ENCODE measurements at regions not wholly inside any gene's neighbourhood (a gene's known extent, or its start where the extent isn't known, plus 50 kb on each side); places are given as distances from the start of the nearest gene placed in this dataset.

DNA sequence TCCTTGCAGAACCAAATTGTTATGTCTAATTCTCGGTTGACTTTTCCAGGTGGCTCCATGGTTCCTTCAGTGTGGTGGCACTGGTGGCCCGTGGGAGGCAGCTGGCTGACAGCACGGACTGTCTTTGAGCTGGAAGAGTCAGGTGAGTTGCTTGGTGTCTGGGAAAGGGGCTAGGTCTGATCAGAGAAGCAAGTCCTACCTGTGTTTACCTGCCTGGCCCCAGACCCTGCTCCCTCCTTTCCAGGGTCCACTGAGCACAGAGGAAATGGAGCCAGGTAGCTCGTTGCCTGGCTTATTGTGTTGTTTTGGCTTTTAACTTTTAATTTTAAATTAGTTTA, 111.8 kb downstream of the BANF2 start:
- no peak for TF ChIP-seq POLR2AphosphoS5 (IDR thresholded peaks at IDR 0.05; ENCODE audit: low read depth, low read length)
- TF ChIP-seq, protein P1, sequence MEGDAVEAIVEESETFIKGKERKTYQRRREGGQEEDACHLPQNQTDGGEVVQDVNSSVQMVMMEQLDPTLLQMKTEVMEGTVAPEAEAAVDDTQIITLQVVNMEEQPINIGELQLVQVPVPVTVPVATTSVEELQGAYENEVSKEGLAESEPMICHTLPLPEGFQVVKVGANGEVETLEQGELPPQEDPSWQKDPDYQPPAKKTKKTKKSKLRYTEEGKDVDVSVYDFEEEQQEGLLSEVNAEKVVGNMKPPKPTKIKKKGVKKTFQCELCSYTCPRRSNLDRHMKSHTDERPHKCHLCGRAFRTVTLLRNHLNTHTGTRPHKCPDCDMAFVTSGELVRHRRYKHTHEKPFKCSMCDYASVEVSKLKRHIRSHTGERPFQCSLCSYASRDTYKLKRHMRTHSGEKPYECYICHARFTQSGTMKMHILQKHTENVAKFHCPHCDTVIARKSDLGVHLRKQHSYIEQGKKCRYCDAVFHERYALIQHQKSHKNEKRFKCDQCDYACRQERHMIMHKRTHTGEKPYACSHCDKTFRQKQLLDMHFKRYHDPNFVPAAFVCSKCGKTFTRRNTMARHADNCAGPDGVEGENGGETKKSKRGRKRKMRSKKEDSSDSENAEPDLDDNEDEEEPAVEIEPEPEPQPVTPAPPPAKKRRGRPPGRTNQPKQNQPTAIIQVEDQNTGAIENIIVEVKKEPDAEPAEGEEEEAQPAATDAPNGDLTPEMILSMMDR (IDR thresholded peaks at IDR 0.05; ENCODE audit: control extremely low read depth in 1 of 3, insufficient read depth in 1 of 3, low read depth in 1 of 3, low read length in 3 of 3) = no peak
- TF ChIP-seq CBX8 (IDR thresholded peaks at IDR 0.05; ENCODE audit: borderline replicate concordance, low read depth, low read length) = no peak
- TF ChIP-seq, protein P2, sequence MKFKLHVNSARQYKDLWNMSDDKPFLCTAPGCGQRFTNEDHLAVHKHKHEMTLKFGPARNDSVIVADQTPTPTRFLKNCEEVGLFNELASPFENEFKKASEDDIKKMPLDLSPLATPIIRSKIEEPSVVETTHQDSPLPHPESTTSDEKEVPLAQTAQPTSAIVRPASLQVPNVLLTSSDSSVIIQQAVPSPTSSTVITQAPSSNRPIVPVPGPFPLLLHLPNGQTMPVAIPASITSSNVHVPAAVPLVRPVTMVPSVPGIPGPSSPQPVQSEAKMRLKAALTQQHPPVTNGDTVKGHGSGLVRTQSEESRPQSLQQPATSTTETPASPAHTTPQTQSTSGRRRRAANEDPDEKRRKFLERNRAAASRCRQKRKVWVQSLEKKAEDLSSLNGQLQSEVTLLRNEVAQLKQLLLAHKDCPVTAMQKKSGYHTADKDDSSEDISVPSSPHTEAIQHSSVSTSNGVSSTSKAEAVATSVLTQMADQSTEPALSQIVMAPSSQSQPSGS (IDR thresholded peaks at IDR 0.05; ENCODE audit: low read length) = no peak
- TF ChIP-seq EZH2 (IDR thresholded peaks at IDR 0.05; ENCODE audit: low read depth, low read length, severe bottlenecking) = no peak
- no peak for TF ChIP-seq POLR2A (IDR thresholded peaks at IDR 0.05; ENCODE audit: control extremely low read depth in 1 of 2, low read depth in 2 of 2, low read length in 2 of 2)
- TF ChIP-seq CEBPB (IDR thresholded peaks at IDR 0.05; ENCODE audit: low read depth, low read length) = no peak
- no peak for TF ChIP-seq KDM1A (IDR thresholded peaks at IDR 0.05; ENCODE audit: borderline replicate concordance, low read length)
- no peak for TF ChIP-seq JUND (IDR thresholded peaks at IDR 0.05; ENCODE audit: low read length)

Data from H1 (cell line).